Adipocyte (in vitro differentiated cells): ENCODE measurements at regions not wholly inside any gene's neighbourhood (a gene's known extent, or its start where the extent isn't known, plus 50 kb on each side); places are given as distances from the start of the nearest gene placed in this dataset.

ENCODE experiments used
- DNase-seq: peaks from one replicate; pipeline ENCODE4 v3.0.0-alpha.2; 2015; ENCODE audit warnings: low read depth
- H3K27me3 ChIP-seq: replicated peaks from 2 replicates; pipeline ENCODE4 v1.7.0; 2013; ENCODE audit warnings: mild to moderate bottlenecking, low read length, moderate library complexity; ENCODE audit not compliant: control insufficient read depth, insufficient read depth
- H3K36me3 ChIP-seq: 2 replicates; pipeline ENCODE4 v1.7.0; 2013; ENCODE audit warnings: low read length, mild to moderate bottlenecking, moderate library complexity; ENCODE audit not compliant: control insufficient read depth, insufficient read depth, severe bottlenecking
- H3K4me1 ChIP-seq: 2 replicates; pipeline ENCODE4 v1.7.0; 2013; ENCODE audit warnings: mild to moderate bottlenecking, low read length, moderate library complexity; ENCODE audit not compliant: control insufficient read depth, insufficient read depth
- H3K4me3 ChIP-seq: 2 replicates; pipeline ENCODE4 v1.7.0; 2013; ENCODE audit warnings: mild to moderate bottlenecking, low read length, moderate library complexity
- H3K9ac ChIP-seq: 2 replicates; pipeline ENCODE4 v1.7.0; 2013; ENCODE audit warnings: mild to moderate bottlenecking, low read length, moderate library complexity
- H3K9me3 ChIP-seq: 2 replicates; pipeline ENCODE4 v1.7.0; 2013; ENCODE audit warnings: mild to moderate bottlenecking, low read length, moderate library complexity; ENCODE audit not compliant: control insufficient read depth

- no peaks in the 10 kb centered on the region for H3K36me3 ChIP-seq
- H3K4me3 ChIP-seq: no peak overlapping the region
Measured at GRCh38 chr4:111601671-111602070, 543.6 kb upstream of the FAM241A start.

GRCh38 chr4:111602848-111603247 is 542.4 kb upstream of the FAM241A start:
- H3K9me3 ChIP-seq: no peaks in the 10 kb centered on the region
- peaks cover 3% of the 10 kb centered on the region for H3K27me3 ChIP-seq
- H3K4me1 ChIP-seq: no peaks in the 10 kb centered on the region
- no peak overlapping the region for H3K9ac ChIP-seq
- no peak overlapping the region for H3K4me3 ChIP-seq
- H3K36me3 ChIP-seq: no peaks in the 10 kb centered on the region
- DNase-seq: peak; percentile 53

More at GRCh38 chr4:111601671-111602070, 543.6 kb upstream of the FAM241A start:
- no peak overlapping the region for H3K9ac ChIP-seq
- H3K27me3 ChIP-seq: peaks cover 3% of the 10 kb centered on the region
- no peak for DNase-seq
- H3K9me3 ChIP-seq: no peaks in the 10 kb centered on the region
- no peaks in the 10 kb centered on the region for H3K4me1 ChIP-seq

- H3K4me3 ChIP-seq: no peak overlapping the region
- peaks cover 1% of the 10 kb centered on the region for H3K27me3 ChIP-seq
- DNase-seq: no peak
- no peaks in the 10 kb centered on the region for H3K9me3 ChIP-seq
- H3K4me1 ChIP-seq: no peaks in the 10 kb centered on the region
- no peaks in the 10 kb centered on the region for H3K36me3 ChIP-seq
- no peak overlapping the region for H3K9ac ChIP-seq
Measured at GRCh38 chr4:111605111-111605510, 540.1 kb upstream of the FAM241A start.

GRCh38 chr4:111610681-111611080 is 534.6 kb upstream of the FAM241A start:
- Histone ChIP-seq H3K36me3 (no peaks in the 10 kb centered on the region), H3K27me3 (no peaks in the 10 kb centered on the region), H3K4me3 (no peak overlapping the region), H3K9me3 (no peaks in the 10 kb centered on the region), H3K4me1 (no peaks in the 10 kb centered on the region), H3K9ac (no peak overlapping the region)
- no peak for DNase-seq

- DNase-seq: no peak
Measured at GRCh38 chr4:111618908-111619307, 526.3 kb upstream of the FAM241A start.

GRCh38 chr4:111628437-111628836 is 516.8 kb upstream of the FAM241A start:
- peaks cover 16% of the 10 kb centered on the region for H3K4me1 ChIP-seq
- no peak overlapping the region for H3K9ac ChIP-seq
- no peak for DNase-seq
- H3K27me3 ChIP-seq: no peaks in the 10 kb centered on the region
- H3K9me3 ChIP-seq: no peaks in the 10 kb centered on the region
- no peak overlapping the region for H3K4me3 ChIP-seq
- H3K36me3 ChIP-seq: no peaks in the 10 kb centered on the region

More at GRCh38 chr4:111618908-111619307, 526.3 kb upstream of the FAM241A start:
- H3K9ac ChIP-seq: no peak overlapping the region
- H3K4me1 ChIP-seq: no peaks in the 10 kb centered on the region
- H3K27me3 ChIP-seq: no peaks in the 10 kb centered on the region
- no peaks in the 10 kb centered on the region for H3K9me3 ChIP-seq
- no peaks in the 10 kb centered on the region for H3K36me3 ChIP-seq
- no peak overlapping the region for H3K4me3 ChIP-seq

GRCh38 chr4:111630705-111631104 is 514.5 kb upstream of the FAM241A start:
- no peak overlapping the region for H3K4me3 ChIP-seq
- H3K36me3 ChIP-seq: no peaks in the 10 kb centered on the region
- H3K9ac ChIP-seq: no peak overlapping the region
- peak; percentile 78 for DNase-seq
- H3K9me3 ChIP-seq: no peaks in the 10 kb centered on the region
- peaks cover 16% of the 10 kb centered on the region for H3K4me1 ChIP-seq
- H3K27me3 ChIP-seq: no peaks in the 10 kb centered on the region

- Histone ChIP-seq H3K4me3 (no peak overlapping the region), H3K9me3 (no peaks in the 10 kb centered on the region), H3K9ac (no peak overlapping the region), H3K27me3 (no peaks in the 10 kb centered on the region), H3K36me3 (no peaks in the 10 kb centered on the region), H3K4me1 (peaks cover 16% of the 10 kb centered on the region)
- DNase-seq: peak; percentile 64
Measured at GRCh38 chr4:111631215-111631999, 513.8 kb upstream of the FAM241A start.

GRCh38 chr4:111632641-111633151 is 512.6 kb upstream of the FAM241A start:
- Histone ChIP-seq H3K9me3 (no peaks in the 10 kb centered on the region), H3K9ac (no peak overlapping the region)

GRCh38 chr4:111633663-111634266 is 511.5 kb upstream of the FAM241A start:
- H3K27me3 ChIP-seq: no peaks in the 10 kb centered on the region
- H3K9ac ChIP-seq: no peak overlapping the region
- DNase-seq: no peak
- no peak overlapping the region for H3K4me3 ChIP-seq
- H3K4me1 ChIP-seq: peaks cover 17% of the 10 kb centered on the region
- H3K36me3 ChIP-seq: no peaks in the 10 kb centered on the region
- H3K9me3 ChIP-seq: no peaks in the 10 kb centered on the region

More at GRCh38 chr4:111632641-111633151, 512.6 kb upstream of the FAM241A start:
- Histone ChIP-seq H3K4me1 (peaks cover 16% of the 10 kb centered on the region), H3K27me3 (no peaks in the 10 kb centered on the region), H3K36me3 (no peaks in the 10 kb centered on the region), H3K4me3 (no peak overlapping the region)
- DNase-seq: no peak

GRCh38 chr4:111635646-111636045 is 509.6 kb upstream of the FAM241A start:
- H3K4me1 ChIP-seq: peaks cover 32% of the 10 kb centered on the region
- H3K9ac ChIP-seq: no peak overlapping the region
- H3K27me3 ChIP-seq: no peaks in the 10 kb centered on the region
- no peaks in the 10 kb centered on the region for H3K36me3 ChIP-seq
- no peak for DNase-seq
- H3K4me3 ChIP-seq: no peak overlapping the region
- H3K9me3 ChIP-seq: no peaks in the 10 kb centered on the region
